ENCODE measurements at regions not wholly inside any gene's neighbourhood (a gene's known extent, or its start where the extent isn't known, plus 50 kb on each side); places are given as distances from the start of the nearest gene placed in this dataset.

- Mint-ChIP-seq H3K27ac (no peak overlapping the region), H3K36me3 (ENCODE audit: insufficient read depth in 2 of 2) (no peaks in the 10 kb centered on the region), H3K27me3 (ENCODE audit: low read depth) (no peaks in the 10 kb centered on the region), H3K4me1 (ENCODE audit: low read depth) (no peaks in the 10 kb centered on the region), H3K9me3 (peaks cover 1 to 2% of the 10 kb centered on the region in 2 donors), H3K4me3 (no peak overlapping the region)
- no peak for ATAC-seq (replicated peaks in 1 of 2)
- DNase-seq, result no peak
These were observed 737.6 kb upstream of the CHRM3 start for GRCh38 chr1:238648751-238649150.

- H3K27ac Mint-ChIP-seq, result no peak overlapping the region
- peaks cover 1 to 2% of the 10 kb centered on the region in 2 donors for H3K9me3 Mint-ChIP-seq
- no peaks in the 10 kb centered on the region for H3K36me3 Mint-ChIP-seq (ENCODE audit: insufficient read depth in 2 of 2)
- H3K27me3 Mint-ChIP-seq (ENCODE audit: low read depth), result no peaks in the 10 kb centered on the region
- H3K4me3 Mint-ChIP-seq, result no peak overlapping the region
- no peak for DNase-seq
- ATAC-seq (replicated peaks in 1 of 2), result no peak
- H3K4me1 Mint-ChIP-seq (ENCODE audit: low read depth), result no peaks in the 10 kb centered on the region
These were observed 738.1 kb upstream of the CHRM3 start for GRCh38 chr1:238648296-238648695.

GRCh38 chr1:238647877-238648276 lies 738.5 kb upstream of the CHRM3 start:
- H3K27ac Mint-ChIP-seq, result no peak overlapping the region
- H3K4me1 Mint-ChIP-seq (ENCODE audit: low read depth), result no peaks in the 10 kb centered on the region
- DNase-seq, result no peak
- H3K36me3 Mint-ChIP-seq (ENCODE audit: insufficient read depth in 2 of 2), result no peaks in the 10 kb centered on the region
- peaks cover 1 to 2% of the 10 kb centered on the region in 2 donors for H3K9me3 Mint-ChIP-seq
- no peak for ATAC-seq (replicated peaks in 1 of 2)
- no peak overlapping the region for H3K4me3 Mint-ChIP-seq
- no peaks in the 10 kb centered on the region for H3K27me3 Mint-ChIP-seq (ENCODE audit: low read depth)

GRCh38 chr1:238642231-238642630 lies 744.1 kb upstream of the CHRM3 start:
- Mint-ChIP-seq H3K9me3 (peaks cover 0 to 4% of the 10 kb centered on the region in 2 donors), H3K4me3 (no peak overlapping the region), H3K4me1 (ENCODE audit: low read depth) (no peaks in the 10 kb centered on the region), H3K27me3 (ENCODE audit: low read depth) (no peaks in the 10 kb centered on the region), H3K27ac (no peak overlapping the region), H3K36me3 (ENCODE audit: insufficient read depth in 2 of 2) (no peaks in the 10 kb centered on the region)
- no peak for DNase-seq
- ATAC-seq (replicated peaks in 1 of 2), result no peak

- H3K27ac Mint-ChIP-seq, result no peak overlapping the region
- no peak overlapping the region for H3K4me3 Mint-ChIP-seq
- no peaks in the 10 kb centered on the region for H3K4me1 Mint-ChIP-seq (ENCODE audit: low read depth)
- ATAC-seq (replicated peaks in 1 of 2), result peak in 1 of 2 donors; percentile 31
- no peak for DNase-seq
- no peaks in the 10 kb centered on the region for H3K36me3 Mint-ChIP-seq (ENCODE audit: insufficient read depth in 2 of 2)
- peaks cover 0 to 4% of the 10 kb centered on the region in 2 donors for H3K9me3 Mint-ChIP-seq
- no peaks in the 10 kb centered on the region for H3K27me3 Mint-ChIP-seq (ENCODE audit: low read depth)
These were observed 746.5 kb upstream of the CHRM3 start for GRCh38 chr1:238639861-238640260.

GRCh38 chr1:238628110-238628509 lies 737.4 kb upstream of the ZP4 start:
- Mint-ChIP-seq H3K9me3 (peaks cover 0 to 2% of the 10 kb centered on the region in 2 donors), H3K27ac (no peak overlapping the region), H3K4me3 (no peak overlapping the region), H3K36me3 (ENCODE audit: insufficient read depth in 2 of 2) (no peaks in the 10 kb centered on the region), H3K27me3 (ENCODE audit: low read depth) (no peaks in the 10 kb centered on the region), H3K4me1 (ENCODE audit: low read depth) (no peaks in the 10 kb centered on the region)
- ATAC-seq (replicated peaks in 1 of 2), result no peak
- DNase-seq, result no peak

- Mint-ChIP-seq H3K4me3 (no peak overlapping the region), H3K36me3 (ENCODE audit: insufficient read depth in 2 of 2) (no peaks in the 10 kb centered on the region), H3K4me1 (ENCODE audit: low read depth) (no peaks in the 10 kb centered on the region), H3K27me3 (ENCODE audit: low read depth) (no peaks in the 10 kb centered on the region), H3K27ac (no peak overlapping the region), H3K9me3 (peaks cover 1 to 2% of the 10 kb centered on the region in 2 donors)
- no peak for DNase-seq
- no peak for ATAC-seq (replicated peaks in 1 of 2)
These were observed 734.1 kb upstream of the ZP4 start for GRCh38 chr1:238624776-238625175.

- Mint-ChIP-seq H3K9me3 (peaks cover 2 to 3% of the 10 kb centered on the region in 2 donors), H3K4me3 (no peak overlapping the region), H3K36me3 (ENCODE audit: insufficient read depth in 2 of 2) (no peaks in the 10 kb centered on the region), H3K27ac (no peak overlapping the region), H3K4me1 (ENCODE audit: low read depth) (no peaks in the 10 kb centered on the region), H3K27me3 (ENCODE audit: low read depth) (no peaks in the 10 kb centered on the region)
- no peak for DNase-seq
- ATAC-seq (replicated peaks in 1 of 2), result no peak
These were observed 730.7 kb upstream of the ZP4 start for GRCh38 chr1:238621405-238621804.

GRCh38 chr1:238619652-238620051 lies 728.9 kb upstream of the ZP4 start:
- Mint-ChIP-seq H3K4me1 (ENCODE audit: low read depth) (no peaks in the 10 kb centered on the region), H3K27me3 (ENCODE audit: low read depth) (no peaks in the 10 kb centered on the region), H3K9me3 (peaks cover 2 to 6% of the 10 kb centered on the region in 2 donors), H3K4me3 (no peak overlapping the region), H3K36me3 (ENCODE audit: insufficient read depth in 2 of 2) (no peaks in the 10 kb centered on the region), H3K27ac (no peak overlapping the region)
- ATAC-seq (replicated peaks in 1 of 2) (no peak), DNase-seq (no peak)

GRCh38 chr1:238611406-238611805 lies 720.7 kb upstream of the ZP4 start:
- DNase-seq (no peak), ATAC-seq (replicated peaks in 1 of 2) (no peak)
- H3K36me3 Mint-ChIP-seq (ENCODE audit: insufficient read depth in 2 of 2), result no peaks in the 10 kb centered on the region
- H3K27me3 Mint-ChIP-seq (ENCODE audit: low read depth), result no peaks in the 10 kb centered on the region
- H3K27ac Mint-ChIP-seq, result no peak overlapping the region
- no peak overlapping the region for H3K4me3 Mint-ChIP-seq
- no peaks in the 10 kb centered on the region for H3K4me1 Mint-ChIP-seq (ENCODE audit: low read depth)
- peaks cover 5 to 7% of the 10 kb centered on the region in 2 donors for H3K9me3 Mint-ChIP-seq

GRCh38 chr1:238608144-238608543 lies 717.4 kb upstream of the ZP4 start:
- ATAC-seq (replicated peaks in 1 of 2) (no peak), DNase-seq (no peak)
- no peak overlapping the region for H3K4me3 Mint-ChIP-seq
- no peaks in the 10 kb centered on the region for H3K27me3 Mint-ChIP-seq (ENCODE audit: low read depth)
- no peaks in the 10 kb centered on the region for H3K36me3 Mint-ChIP-seq (ENCODE audit: insufficient read depth in 2 of 2)
- no peaks in the 10 kb centered on the region for H3K4me1 Mint-ChIP-seq (ENCODE audit: low read depth)
- no peak overlapping the region for H3K27ac Mint-ChIP-seq
- peaks cover 5 to 9% of the 10 kb centered on the region in 2 donors for H3K9me3 Mint-ChIP-seq

GRCh38 chr1:238606896-238607295 lies 716.2 kb upstream of the ZP4 start:
- Mint-ChIP-seq H3K27me3 (ENCODE audit: low read depth) (no peaks in the 10 kb centered on the region), H3K9me3 (peaks cover 5 to 8% of the 10 kb centered on the region in 2 donors), H3K4me3 (no peak overlapping the region), H3K4me1 (ENCODE audit: low read depth) (no peaks in the 10 kb centered on the region), H3K36me3 (ENCODE audit: insufficient read depth in 2 of 2) (no peaks in the 10 kb centered on the region), H3K27ac (no peak overlapping the region)
- ATAC-seq (replicated peaks in 1 of 2) (no peak), DNase-seq (no peak)

- Mint-ChIP-seq H3K9me3 (peaks cover 5 to 8% of the 10 kb centered on the region in 2 donors), H3K27me3 (ENCODE audit: low read depth) (no peaks in the 10 kb centered on the region), H3K27ac (no peak overlapping the region), H3K36me3 (ENCODE audit: insufficient read depth in 2 of 2) (no peaks in the 10 kb centered on the region), H3K4me3 (no peak overlapping the region), H3K4me1 (ENCODE audit: low read depth) (no peaks in the 10 kb centered on the region)
- ATAC-seq (replicated peaks in 1 of 2) (no peak), DNase-seq (no peak)
These were observed 715.7 kb upstream of the ZP4 start for GRCh38 chr1:238606457-238606856.

- H3K4me3 Mint-ChIP-seq, result no peak overlapping the region
- no peaks in the 10 kb centered on the region for H3K4me1 Mint-ChIP-seq (ENCODE audit: low read depth)
- no peaks in the 10 kb centered on the region for H3K36me3 Mint-ChIP-seq (ENCODE audit: insufficient read depth in 2 of 2)
- H3K27me3 Mint-ChIP-seq (ENCODE audit: low read depth), result no peaks in the 10 kb centered on the region
- H3K27ac Mint-ChIP-seq, result no peak overlapping the region
- no peak for ATAC-seq (replicated peaks in 1 of 2)
- DNase-seq, result no peak
- peaks cover 3% of the 10 kb centered on the region in 2 donors for H3K9me3 Mint-ChIP-seq
These were observed 713.6 kb upstream of the ZP4 start for GRCh38 chr1:238604357-238604756.

All from activated T-cell treated with anti-CD3 and anti-CD28 coated beads, Interleukin-2, amount 50 U/mL, for 72 hours (primary cell).